SH-SY5Y (cell line): ENCODE measurements at regions not wholly inside any gene's neighbourhood (a gene's known extent, or its start where the extent isn't known, plus 50 kb on each side); places are given as distances from the start of the nearest gene placed in this dataset.

Experiments
- GATA2 ChIP-seq: IDR thresholded peaks from 2 replicates; pipeline ENCODE4 v1.6.1; 2011; ENCODE audit warnings: mild to moderate bottlenecking, low read depth, low read length
- GATA3 ChIP-seq: IDR thresholded peaks from 2 replicates; pipeline ENCODE4 v1.6.1; 2011; ENCODE audit warnings: low read depth, mild to moderate bottlenecking, low read length, moderate library complexity

DNA sequence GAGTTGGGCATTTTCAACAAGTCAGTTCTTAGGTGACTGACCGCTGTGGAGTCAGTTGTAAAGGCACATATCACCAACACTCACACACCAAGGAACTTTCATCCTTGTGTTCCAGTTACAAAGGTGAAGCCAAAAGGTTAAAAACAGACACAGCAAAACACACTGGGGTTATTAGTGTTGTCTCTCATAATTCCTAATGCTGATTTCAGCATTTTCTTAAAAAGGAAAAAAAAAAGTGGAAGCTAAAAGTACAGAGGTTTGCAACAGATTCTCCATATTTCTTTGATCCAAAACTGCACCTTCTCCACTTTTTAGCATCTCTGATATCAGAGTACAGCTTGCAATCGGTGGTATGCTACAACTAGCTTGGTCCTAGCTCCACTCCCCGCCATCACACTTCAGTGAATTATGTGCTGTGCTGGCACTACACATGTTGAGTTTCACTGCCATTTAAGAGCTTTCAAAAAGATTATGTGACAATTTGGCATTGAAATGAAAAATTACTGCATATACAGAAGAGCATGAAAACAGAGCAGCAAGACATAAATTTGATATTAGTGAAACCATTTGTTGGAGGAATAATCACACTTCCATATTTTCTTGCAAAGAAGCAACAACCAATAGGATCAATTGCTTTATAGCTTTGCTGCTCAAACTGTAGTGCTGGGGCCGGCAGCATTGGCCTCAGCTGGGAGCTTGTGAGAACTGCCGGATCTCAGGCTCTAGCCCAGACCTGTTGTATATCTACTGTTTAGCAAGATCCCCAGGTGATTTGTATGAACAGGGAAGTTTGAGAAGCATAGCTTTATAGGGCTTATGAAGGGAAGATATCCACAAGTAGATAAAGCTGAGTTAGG lies 62.3 kb upstream of the DAPL1 start:
- TF ChIP-seq GATA2 (no peak), GATA3 (no peak)

DNA sequence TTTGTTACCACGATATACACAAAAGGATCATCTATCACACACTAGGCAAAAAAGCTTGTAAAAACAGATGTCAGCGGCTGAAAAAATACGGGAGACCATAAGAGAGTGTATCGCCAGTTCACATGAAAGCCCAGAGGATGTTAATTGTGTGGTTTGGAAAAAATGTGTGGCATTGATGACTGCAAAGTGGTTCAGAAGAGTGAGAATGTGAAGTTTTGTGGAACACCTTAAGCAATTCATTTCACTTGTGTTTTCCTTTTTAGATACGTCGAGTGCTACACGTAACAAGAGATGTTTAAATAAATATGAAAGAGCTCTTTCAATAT lies 61.7 kb upstream of the DAPL1 start:
- TF ChIP-seq GATA2 (no peak), GATA3 (no peak)

DNA sequence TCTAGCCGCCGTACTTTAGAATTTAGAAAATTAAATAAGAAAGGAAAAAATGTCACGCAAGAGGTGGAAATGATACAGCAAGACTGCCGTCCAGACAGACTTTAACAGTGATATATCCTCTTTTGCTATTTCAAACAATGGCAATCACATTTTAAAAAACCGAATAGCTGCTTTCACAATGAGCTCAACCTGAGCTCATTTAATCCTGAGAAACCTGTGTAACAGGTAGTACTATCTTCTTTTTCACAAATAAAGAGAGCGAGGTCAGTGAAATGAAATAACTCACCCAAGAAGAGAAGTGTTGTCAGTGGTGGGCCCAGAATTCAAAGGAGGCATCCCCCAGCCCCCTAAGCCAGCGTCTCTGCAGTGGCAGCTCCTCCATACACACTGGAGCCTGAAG lies 60.7 kb upstream of the DAPL1 start:
- TF ChIP-seq GATA2 = no peak
- TF ChIP-seq GATA3 = no peak

- TF ChIP-seq GATA2 (no peak), GATA3 (no peak)
Measured at GRCh38 chr2:158735822-158736580, 59.1 kb upstream of the DAPL1 start.

DNA sequence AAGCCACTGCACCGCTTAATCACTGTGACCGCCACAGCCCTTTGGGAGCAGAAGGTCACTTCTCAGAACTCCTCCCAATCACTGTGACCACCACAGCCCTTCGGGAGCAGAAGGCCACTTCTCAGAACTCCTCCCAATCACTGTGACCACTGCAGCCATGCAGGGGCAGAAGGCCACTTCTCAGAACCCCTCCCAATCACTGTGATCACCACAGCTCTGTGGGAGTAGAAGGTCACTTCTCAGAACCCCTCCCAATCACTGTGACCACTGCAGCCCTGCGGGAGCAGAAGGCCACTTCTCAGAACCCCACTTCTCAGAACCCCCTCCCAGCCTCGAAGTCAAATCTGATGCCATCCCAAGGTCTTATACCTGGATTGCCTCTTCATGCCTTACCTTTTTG lies 56.8 kb upstream of the DAPL1 start:
- TF ChIP-seq GATA2 (no peak), GATA3 (no peak)

DNA sequence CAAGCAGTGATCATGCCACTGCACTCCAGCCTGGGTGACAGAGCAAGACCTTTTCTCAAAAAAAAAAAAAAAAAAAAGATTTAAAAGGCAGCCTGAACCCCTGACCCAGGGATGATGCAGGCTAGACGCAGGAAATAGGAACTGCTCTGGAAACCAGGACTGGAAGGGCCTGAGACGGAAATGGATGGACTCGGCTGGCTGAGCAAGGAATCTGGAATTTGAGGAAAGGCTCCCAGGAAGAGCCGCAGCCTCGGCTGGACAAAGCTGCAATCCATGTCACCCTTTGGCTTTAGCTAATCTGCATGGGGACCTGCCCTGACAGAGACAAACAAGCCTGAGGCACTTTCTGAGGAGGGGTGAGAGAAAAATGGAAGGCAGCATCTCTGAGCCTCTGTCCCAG lies 55.0 kb upstream of the DAPL1 start:
- TF ChIP-seq GATA3 (no peak), GATA2 (no peak)

DNA sequence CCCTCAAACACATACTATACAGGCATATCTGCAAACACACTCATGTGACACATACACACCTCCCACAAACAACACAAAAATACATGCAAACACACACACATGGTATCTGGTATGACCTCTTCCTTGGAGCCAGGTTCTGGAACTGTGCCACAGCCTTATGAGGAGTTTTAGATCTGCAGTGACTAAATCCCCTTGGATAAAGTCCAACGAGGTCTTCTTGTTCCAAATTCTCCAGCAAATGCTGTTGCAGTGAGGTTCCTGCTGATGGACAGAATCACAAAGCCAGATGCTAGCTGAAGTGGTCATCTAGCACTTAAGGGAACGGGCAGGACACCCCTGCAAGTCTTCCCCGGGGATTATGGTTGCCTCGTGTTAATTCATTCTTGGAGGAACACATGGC lies 54.5 kb upstream of the DAPL1 start:
- TF ChIP-seq GATA3 (no peak), GATA2 (no peak)

DNA sequence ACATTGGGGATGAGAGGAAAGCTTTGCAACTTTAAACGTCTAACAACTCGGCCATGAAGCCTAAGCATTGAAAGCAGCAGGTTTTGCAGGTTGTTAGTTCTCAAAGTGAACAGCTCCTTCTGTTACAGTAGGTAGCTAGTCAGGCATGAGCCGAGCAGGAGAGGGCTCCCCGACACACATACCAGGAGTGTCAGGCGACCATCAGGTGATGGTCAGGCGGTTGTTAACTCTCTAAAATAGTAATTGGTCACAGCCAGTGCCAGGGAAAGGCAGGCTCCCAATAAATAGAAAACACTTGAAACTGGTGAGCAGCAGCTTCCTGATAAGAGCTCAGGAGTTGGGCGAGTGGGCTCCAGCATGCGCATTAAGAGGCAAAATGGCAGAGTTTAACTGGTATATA lies 53.5 kb upstream of the DAPL1 start:
- no peak for TF ChIP-seq GATA2
- TF ChIP-seq GATA3 = no peak

- TF ChIP-seq GATA3 = no peak
- peak; percentile 67; the same call in 1 of the 2 replicates for TF ChIP-seq GATA2
Measured at GRCh38 chr2:158742536-158742935, 52.6 kb upstream of the DAPL1 start.

DNA sequence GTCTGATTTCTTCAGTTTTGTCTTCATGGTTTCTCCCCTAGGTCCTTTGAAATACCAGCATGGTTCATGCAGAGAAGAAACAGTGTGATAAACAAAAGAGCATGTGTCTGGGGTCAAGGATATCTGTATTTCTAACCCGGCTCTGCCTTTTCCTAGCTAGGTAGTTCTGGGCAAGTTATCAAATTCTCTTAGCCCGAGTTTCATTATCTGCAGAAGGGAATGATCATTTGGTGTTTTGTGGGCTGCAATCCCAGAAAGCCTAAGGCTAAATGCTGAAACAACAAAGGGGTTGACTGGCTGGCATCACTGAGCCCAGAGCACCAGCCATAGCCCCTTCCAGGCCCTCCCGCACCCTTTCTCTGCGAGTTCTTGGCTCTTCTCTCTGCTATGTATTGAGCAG lies 51.7 kb upstream of the DAPL1 start:
- TF ChIP-seq GATA2 = no peak
- TF ChIP-seq GATA3 = no peak

GRCh38 chr2:158743879-158744278 lies 51.2 kb upstream of the DAPL1 start:
- TF ChIP-seq GATA2 (no peak), GATA3 (no peak)

DNA sequence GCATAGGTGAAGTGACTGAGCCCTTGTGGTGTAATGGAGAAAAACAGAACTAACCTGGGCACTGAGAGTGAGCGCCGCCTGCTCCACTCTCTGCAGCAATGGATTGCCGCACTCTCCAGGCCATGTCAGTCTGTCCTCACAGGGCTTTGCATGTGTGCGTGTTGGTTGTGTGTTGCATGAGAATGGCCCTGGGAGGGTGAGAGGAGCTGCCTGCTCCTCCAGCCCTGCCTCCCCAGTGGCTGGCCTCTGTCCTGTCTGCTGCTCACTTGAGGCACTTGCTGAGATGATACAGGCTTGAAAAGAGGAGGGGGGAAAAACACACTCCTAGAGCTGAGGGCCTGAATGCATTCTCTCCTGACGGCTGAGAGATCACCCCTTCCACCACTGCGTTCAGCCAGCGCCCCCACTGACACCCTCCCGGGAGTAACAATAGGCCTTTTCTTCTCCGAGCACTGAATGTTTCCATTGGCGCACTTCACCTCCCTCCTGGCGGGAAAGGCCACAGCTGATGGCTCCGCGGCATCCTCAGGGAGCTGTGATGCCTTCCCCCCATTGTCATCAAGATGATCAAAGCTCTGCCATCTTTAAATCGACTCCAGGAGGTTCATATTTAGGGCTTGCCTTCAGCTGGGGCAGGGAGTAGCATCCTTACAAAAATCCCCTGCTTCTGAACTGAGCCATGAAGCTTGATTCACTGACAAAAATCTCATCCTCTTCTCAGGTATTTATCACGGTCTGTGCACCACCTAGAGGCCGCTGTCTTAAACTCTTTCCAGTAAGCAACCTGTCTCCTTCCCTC lies 49.9 kb upstream of the DAPL1 start:
- TF ChIP-seq GATA3 = no peak
- TF ChIP-seq GATA2 = no peak
